ENCODE measurements at regions not wholly inside any gene's neighbourhood (a gene's known extent, or its start where the extent isn't known, plus 50 kb on each side); places are given as distances from the start of the nearest gene placed in this dataset.

GRCh38 chr10:4020631-4021030 lies 235.6 kb upstream of the KLF6 start:
- TF ChIP-seq CREB1 (IDR thresholded peaks at IDR 0.05) = no peak
- no peak for TF ChIP-seq CREB1 (CRISPR knock-in tag; IDR thresholded peaks at IDR 0.05)
- TF ChIP-seq CEBPB (tag; IDR thresholded peaks at IDR 0.05) = no peak
- no peak for TF ChIP-seq CTCF (IDR thresholded peaks at IDR 0.05 in 2 of 3, conservative IDR thresholded peaks at IDR 0.05 in 1 of 3; ENCODE audit: insufficient read depth in 2 of 3, low read depth in 1 of 3, low read length in 3 of 3)
- TF ChIP-seq PHF8 (IDR thresholded peaks at IDR 0.05; ENCODE audit: borderline replicate concordance, low read length) = no peak
- TF ChIP-seq ZNF274 (IDR thresholded peaks at IDR 0.05; ENCODE audit: borderline replicate concordance, low read depth, low read length) = no peak
- TF ChIP-seq JUNB (CRISPR knock-in tag; conservative IDR thresholded peaks at IDR 0.05) = no peak

Measured in K562 (cell line).